HG02884 (cell line): ENCODE measurements at regions not wholly inside any gene's neighbourhood (a gene's known extent, or its start where the extent isn't known, plus 50 kb on each side); places are given as distances from the start of the nearest gene placed in this dataset.
"Not testable (repeated sequence)": the region's sequence is repeated elsewhere in the genome, so short reads cannot be mapped to it uniquely, and the experiment has no call there.

Experiments
- ATAC-seq: cut with Tn5 transposase; IDR thresholded peaks from one replicate; pipeline ENCODE4 v1.9.1; 2021; ENCODE audit warnings: mild to moderate bottlenecking, moderate library complexity; ENCODE audit not compliant: unreplicated experiment

- ATAC-seq: no peak
Observed at GRCh38 chr3:80010021-80010571, 242.3 kb upstream of the ROBO1 start.

- no peak for ATAC-seq
Observed at GRCh38 chr3:80007522-80007921, 239.7 kb upstream of the ROBO1 start.

GRCh38 chr3:80006315-80006714, 238.5 kb upstream of the ROBO1 start:
- no peak for ATAC-seq

- ATAC-seq: no peak
Observed at GRCh38 chr3:80000022-80000421, 232.2 kb upstream of the ROBO1 start.

- ATAC-seq: no peak
Observed at GRCh38 chr3:79994397-79994796, 226.6 kb upstream of the ROBO1 start.

GRCh38 chr3:79986338-79986737, 218.5 kb upstream of the ROBO1 start:
- no peak for ATAC-seq

DNA sequence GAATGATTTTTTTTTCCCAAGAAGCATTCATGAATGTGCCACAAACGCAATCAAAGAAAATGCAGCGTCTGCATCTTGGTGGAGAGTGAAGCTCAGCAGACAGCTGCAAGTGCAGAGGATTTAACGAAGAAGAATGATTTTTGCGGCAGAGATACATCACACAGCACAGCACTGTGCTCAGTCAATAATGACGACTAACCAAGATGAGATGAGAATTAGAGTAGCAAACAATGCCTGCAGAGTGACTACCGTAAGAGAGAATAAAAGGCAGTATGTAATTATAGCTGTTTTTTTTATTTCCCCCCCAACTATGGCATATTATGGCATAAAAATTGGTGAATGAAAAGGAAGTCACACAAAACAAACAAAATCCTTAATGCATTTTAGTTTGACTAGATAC, 218.0 kb upstream of the ROBO1 start:
- no peak for ATAC-seq

GRCh38 chr3:79983118-79983517, 215.3 kb upstream of the ROBO1 start:
- ATAC-seq: no peak

DNA sequence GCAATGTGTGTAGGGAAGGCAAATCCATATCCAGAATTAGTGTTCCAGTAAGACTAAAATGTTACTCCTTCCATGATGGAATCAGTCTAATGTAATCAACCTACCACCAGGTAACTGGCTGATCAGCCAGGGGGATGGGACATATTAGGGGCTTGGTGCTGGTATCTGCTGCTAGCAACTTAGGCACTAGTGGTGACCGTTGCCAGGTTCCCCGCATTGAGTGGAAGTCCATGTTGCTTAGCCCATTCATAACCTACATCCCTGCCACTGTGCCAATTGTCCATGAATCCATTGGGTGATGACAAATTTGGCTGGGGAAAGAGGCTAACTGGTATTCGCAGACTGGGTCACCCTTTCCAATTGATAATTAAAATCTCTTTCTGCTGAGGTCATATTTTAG, 212.2 kb upstream of the ROBO1 start:
- no peak for ATAC-seq

GRCh38 chr3:79976466-79976865, 208.7 kb upstream of the ROBO1 start:
- no peak for ATAC-seq

DNA sequence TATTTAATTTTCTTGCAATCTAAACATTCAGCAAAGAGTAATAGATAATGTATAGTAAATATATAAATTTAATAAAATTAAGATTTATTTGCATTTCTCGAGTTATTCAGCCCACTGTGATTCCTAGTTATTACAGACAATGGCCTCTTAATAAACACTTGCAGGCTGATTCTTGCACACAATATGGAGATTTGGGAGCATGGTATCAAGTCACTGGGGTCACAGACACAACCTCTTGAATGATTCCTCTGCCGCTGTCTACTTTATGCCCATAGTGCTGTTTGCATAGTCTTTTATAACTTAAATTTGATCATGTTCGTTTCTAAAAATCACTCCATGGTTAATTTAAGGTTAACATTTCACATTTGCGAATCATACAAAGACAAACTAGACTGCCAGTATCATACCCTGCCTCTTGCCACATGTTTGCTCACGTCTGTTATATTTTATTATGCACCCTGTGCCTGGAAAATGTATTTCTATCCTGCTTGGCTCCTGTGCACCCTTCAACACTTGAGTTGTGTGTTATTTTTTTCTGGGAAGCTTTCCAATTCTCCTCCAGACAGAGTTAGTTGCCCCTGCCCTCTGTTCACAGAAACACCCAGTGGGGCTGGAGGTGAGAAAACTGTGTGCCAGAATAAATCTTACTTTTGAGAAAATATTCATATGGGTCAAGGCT, 206.3 kb upstream of the ROBO1 start:
- no peak for ATAC-seq

DNA sequence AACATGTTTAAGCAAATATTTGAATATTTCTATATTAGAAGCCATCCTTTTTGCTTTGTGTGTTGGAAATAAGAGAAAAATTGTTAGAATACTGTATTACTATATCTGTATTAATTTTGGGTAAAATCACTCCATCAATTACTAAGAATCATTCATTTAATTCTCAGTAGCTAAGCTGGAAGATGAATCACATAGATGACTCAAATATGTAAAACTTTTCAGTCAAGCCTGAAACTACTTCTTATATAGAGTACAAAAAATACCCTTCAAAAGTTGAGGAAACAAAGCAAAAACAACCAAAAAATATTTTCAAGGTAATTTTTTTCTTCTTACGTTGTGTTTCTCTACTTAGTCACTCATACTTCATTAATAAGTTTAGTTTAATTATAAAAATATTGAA, 205.7 kb upstream of the ROBO1 start:
- no peak for ATAC-seq

- no peak for ATAC-seq
Observed at GRCh38 chr3:79968418-79968817, 200.6 kb upstream of the ROBO1 start.

DNA sequence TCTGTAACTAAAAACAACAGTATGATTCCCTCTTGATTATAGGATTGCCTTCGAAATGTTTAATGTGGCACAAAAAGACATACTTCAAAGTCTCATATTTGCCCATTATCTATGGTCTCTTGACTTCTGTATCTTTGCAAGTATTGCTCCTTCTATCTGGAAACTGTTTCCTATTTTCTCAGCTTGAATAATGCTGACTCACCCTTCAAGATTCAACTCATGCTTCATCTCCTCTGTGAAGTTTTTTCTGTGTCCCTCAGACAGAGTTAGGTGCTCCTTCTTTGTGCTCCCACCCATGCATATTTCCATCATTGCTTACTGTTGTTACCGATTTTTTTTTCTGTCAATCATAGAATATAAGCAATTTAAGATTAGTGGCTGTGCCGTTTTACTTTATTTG, 192.8 kb upstream of the ROBO1 start:
- no peak for ATAC-seq

- ATAC-seq: no peak
Observed at GRCh38 chr3:79957066-79957465, 189.3 kb upstream of the ROBO1 start.

GRCh38 chr3:79954756-79955155, 187.0 kb upstream of the ROBO1 start:
- no peak for ATAC-seq

- ATAC-seq: no peak
Observed at GRCh38 chr3:79953591-79954101, 185.8 kb upstream of the ROBO1 start.

DNA sequence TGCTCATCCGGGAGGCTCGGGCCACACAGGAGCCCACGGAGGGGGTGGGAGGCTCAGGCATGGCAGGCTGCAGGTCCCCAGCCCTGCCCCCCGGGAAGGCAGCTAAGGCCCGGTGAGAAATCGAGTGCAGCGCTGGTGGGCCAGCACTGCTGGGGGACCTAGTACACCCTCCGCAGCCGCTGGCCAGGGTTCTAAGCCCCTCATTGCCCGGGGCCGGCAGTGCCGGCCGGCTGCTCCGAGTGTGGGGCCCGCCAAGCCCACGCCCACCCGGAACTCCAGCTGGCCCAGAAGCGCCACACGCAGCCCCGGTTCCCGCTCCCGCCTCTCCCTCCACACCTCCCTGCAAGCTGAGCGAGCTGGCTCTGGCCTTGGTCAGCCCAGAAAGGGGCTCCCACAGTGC, 183.6 kb upstream of the ROBO1 start:
- ATAC-seq: not testable (repeated sequence)

GRCh38 chr3:79947957-79948356, 180.2 kb upstream of the ROBO1 start:
- no peak for ATAC-seq

DNA sequence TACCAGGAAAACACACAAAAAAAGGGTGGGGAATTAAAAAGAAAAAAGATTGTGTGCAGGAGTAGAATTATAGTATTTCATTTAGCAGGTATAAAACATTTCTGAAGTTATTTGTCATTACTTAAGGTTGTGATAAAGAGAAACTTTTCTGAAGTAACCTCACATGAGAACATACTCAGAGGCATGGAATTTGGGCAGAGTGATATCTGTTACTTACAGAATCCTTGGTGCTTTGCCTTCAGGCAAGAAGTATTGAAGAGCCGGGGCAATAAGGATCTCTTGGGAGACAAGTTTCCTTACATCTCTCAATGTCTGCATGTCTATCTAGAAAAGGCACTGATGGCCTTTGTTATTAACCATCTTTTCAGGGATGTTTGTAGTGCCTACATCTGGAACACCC, 179.7 kb upstream of the ROBO1 start:
- ATAC-seq: no peak

DNA sequence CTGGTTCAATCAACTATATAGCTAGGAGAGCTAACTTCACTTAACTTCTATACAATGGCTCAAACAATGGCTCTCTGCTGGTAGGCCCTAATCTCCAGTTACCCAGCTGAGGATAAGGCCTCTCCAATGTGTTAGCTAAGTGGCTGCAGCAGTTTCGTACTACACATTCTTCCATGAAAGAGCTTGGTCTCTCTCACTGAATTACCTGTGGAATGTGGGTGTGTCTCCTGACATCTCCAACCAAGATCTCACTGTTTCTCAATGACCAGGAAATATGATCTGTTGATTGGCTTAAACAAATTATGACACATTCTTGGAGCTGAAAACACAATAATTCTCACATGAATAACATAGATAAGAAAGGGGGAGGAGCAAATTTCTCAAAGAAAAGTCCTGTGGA, 169.8 kb upstream of the ROBO1 start:
- ATAC-seq: no peak

GRCh38 chr3:79930196-79930595, 162.4 kb upstream of the ROBO1 start:
- ATAC-seq: no peak
